Fibroblast of lung (primary cell): ENCODE measurements at regions not wholly inside any gene's neighbourhood (a gene's known extent, or its start where the extent isn't known, plus 50 kb on each side); places are given as distances from the start of the nearest gene placed in this dataset.

ENCODE experiments used
- DNase-seq, 2 donors: peaks; one replicate each; pipeline versions ENCODE4 v3.0.0 to v3.0.0-alpha.2; 2010; ENCODE audit warnings: low read depth in 2 of 2
- H2AFZ ChIP-seq: 2 replicates; pipeline ENCODE4 v1.5.1; 2012; ENCODE audit warnings: low read length, control low read depth, inconsistent platforms
- H3K27ac ChIP-seq: 2 replicates; pipeline ENCODE4 v1.5.1; 2011; ENCODE audit warnings: low read length, control low read depth; ENCODE audit not compliant: insufficient read depth
- H3K27me3 ChIP-seq: 2 replicates; pipeline ENCODE4 v1.5.1; 2011; ENCODE audit warnings: mild to moderate bottlenecking, low read length; ENCODE audit not compliant: control insufficient read depth, insufficient read depth
- H3K36me3 ChIP-seq: 2 replicates; pipeline ENCODE4 v1.5.1; 2011; ENCODE audit warnings: low read length; ENCODE audit not compliant: control insufficient read depth, insufficient read depth
- H3K4me1 ChIP-seq: 2 replicates; pipeline ENCODE4 v1.5.1; 2011; ENCODE audit warnings: low read length; ENCODE audit not compliant: control insufficient read depth, insufficient read depth; ENCODE audit errors: extremely low read depth
- H3K4me2 ChIP-seq: 2 replicates; pipeline ENCODE4 v1.5.1; 2011; ENCODE audit warnings: low read length, control low read depth; ENCODE audit not compliant: insufficient read depth; ENCODE audit errors: extremely low read depth
- H3K4me3 ChIP-seq, 4 experiments: fragments of 200-600 bp in 1 of 4; sonication (generic) in 1 of 4; replicated peaks in 1 of 4; 2 replicates each; pipeline ENCODE4 v1.5.1; 2011 to 2016; ENCODE audit warnings: low read length in 4 of 4, low read depth in 3 of 4, mild to moderate bottlenecking in 3 of 4, control low read depth in 2 of 4, inconsistent platforms in 1 of 4, mixed read lengths in 1 of 4; ENCODE audit not compliant: insufficient read depth in 1 of 4; ENCODE audit errors: control extremely low read depth in 1 of 4
- H3K79me2 ChIP-seq: 2 replicates; pipeline ENCODE4 v1.5.1; 2012; ENCODE audit warnings: mild to moderate bottlenecking, low read length, inconsistent platforms; ENCODE audit not compliant: control insufficient read depth, insufficient read depth
- H3K9ac ChIP-seq: 2 replicates; pipeline ENCODE4 v1.5.1; 2011; ENCODE audit warnings: mild to moderate bottlenecking, low read length, control low read depth; ENCODE audit not compliant: insufficient read depth
- H3K9me3 ChIP-seq: 2 replicates; pipeline ENCODE4 v1.5.1; 2012; ENCODE audit warnings: low read depth, low read length; ENCODE audit not compliant: control insufficient read depth, insufficient read depth
- H4K20me1 ChIP-seq: 2 replicates; pipeline ENCODE4 v1.5.1; 2011; ENCODE audit warnings: low read length; ENCODE audit not compliant: control insufficient read depth, insufficient read depth; ENCODE audit errors: extremely low read depth
- CTCF ChIP-seq, 2 donors: IDR thresholded peaks in 1 of 2; conservative IDR thresholded peaks in 1 of 2; 1 replicate in 1 of 2; 2 replicates in 1 of 2; pipeline ENCODE4 v1.5.1; 2011 to 2012; ENCODE audit warnings: low read length in 2 of 2, control low read depth in 1 of 2, inconsistent platforms in 1 of 2, low read depth in 1 of 2, mild to moderate bottlenecking in 1 of 2
- EZH2 ChIP-seq: IDR thresholded peaks from 2 replicates; pipeline ENCODE4 v1.5.1; 2012; ENCODE audit warnings: low read length, control low read depth, mild to moderate bottlenecking; ENCODE audit errors: missing control alignments

- Histone ChIP-seq H3K36me3 (no peaks in the 10 kb centered on the region), H3K9ac (no peak overlapping the region), H3K4me1 (no peaks in the 10 kb centered on the region), H4K20me1 (no peaks in the 10 kb centered on the region), H3K79me2 (no peaks in the 10 kb centered on the region), H3K27me3 (no peaks in the 10 kb centered on the region), H2AFZ (no peak overlapping the region), H3K27ac (no peak overlapping the region), H3K4me2 (no peak overlapping the region), H3K4me3 (no peak overlapping the region), H3K9me3 (no peaks in the 10 kb centered on the region)
- no peak for DNase-seq
- TF ChIP-seq CTCF (conservative IDR thresholded peaks at IDR 0.05 in 1 of 2, IDR thresholded peaks at IDR 0.05 in 1 of 2; ENCODE audit: low read depth in 1 of 2, low read length in 2 of 2) (no peak), EZH2 (no peak)
Measured at GRCh38 chr5:145129797-145130196, 705.3 kb downstream of the PRELID2 start.

GRCh38 chr5:145124806-145125205 is 710.3 kb downstream of the PRELID2 start:
- H3K36me3 ChIP-seq: no peaks in the 10 kb centered on the region
- no peaks in the 10 kb centered on the region for H3K4me1 ChIP-seq
- no peak overlapping the region for H3K4me2 ChIP-seq
- H3K79me2 ChIP-seq: no peaks in the 10 kb centered on the region
- no peak overlapping the region for H3K9ac ChIP-seq
- H3K27me3 ChIP-seq: no peaks in the 10 kb centered on the region
- no peaks in the 10 kb centered on the region for H4K20me1 ChIP-seq
- no peak for TF ChIP-seq EZH2
- no peak for TF ChIP-seq CTCF (conservative IDR thresholded peaks at IDR 0.05 in 1 of 2, IDR thresholded peaks at IDR 0.05 in 1 of 2; ENCODE audit: low read depth in 1 of 2, low read length in 2 of 2)
- H3K27ac ChIP-seq: no peak overlapping the region
- H3K9me3 ChIP-seq: no peaks in the 10 kb centered on the region
- DNase-seq: no peak
- no peak overlapping the region for H3K4me3 ChIP-seq
- no peak overlapping the region for H2AFZ ChIP-seq

GRCh38 chr5:145118611-145119010 is 716.5 kb downstream of the PRELID2 start:
- Histone ChIP-seq H4K20me1 (no peaks in the 10 kb centered on the region), H2AFZ (no peak overlapping the region), H3K9me3 (no peaks in the 10 kb centered on the region), H3K4me2 (no peak overlapping the region), H3K9ac (no peak overlapping the region), H3K36me3 (no peaks in the 10 kb centered on the region), H3K4me1 (no peaks in the 10 kb centered on the region), H3K4me3 (no peak overlapping the region), H3K79me2 (no peaks in the 10 kb centered on the region), H3K27me3 (no peaks in the 10 kb centered on the region), H3K27ac (no peak overlapping the region)
- no peak for TF ChIP-seq EZH2
- no peak for TF ChIP-seq CTCF (conservative IDR thresholded peaks at IDR 0.05 in 1 of 2, IDR thresholded peaks at IDR 0.05 in 1 of 2; ENCODE audit: low read depth in 1 of 2, low read length in 2 of 2)
- DNase-seq: no peak
